ENCODE measurements at regions not wholly inside any gene's neighbourhood (a gene's known extent, or its start where the extent isn't known, plus 50 kb on each side); places are given as distances from the start of the nearest gene placed in this dataset.

- Mint-ChIP-seq H3K36me3 (ENCODE audit: unreplicated experiment) (no peaks in the 10 kb centered on the region), H3K4me3 (ENCODE audit: unreplicated experiment) (no peak overlapping the region), H3K4me1 (ENCODE audit: low read depth, unreplicated experiment) (no peaks in the 10 kb centered on the region), H3K27ac (ENCODE audit: unreplicated experiment) (no peak overlapping the region), H3K9me3 (ENCODE audit: unreplicated experiment) (no peaks in the 10 kb centered on the region), H3K27me3 (ENCODE audit: unreplicated experiment) (peaks cover 4% of the 10 kb centered on the region)
- no peak for TF ChIP-seq CTCF (IDR thresholded peaks at IDR 0.05; ENCODE audit: partially characterized antibody, unreplicated experiment)
- DNase-seq = no peak
Observed at GRCh38 chr20:6240059-6240458, 117.2 kb upstream of the FERMT1 start.

GRCh38 chr20:6238421-6238820, 115.6 kb upstream of the FERMT1 start:
- no peak for TF ChIP-seq CTCF (IDR thresholded peaks at IDR 0.05; ENCODE audit: partially characterized antibody, unreplicated experiment)
- H3K4me3 Mint-ChIP-seq (ENCODE audit: unreplicated experiment) = no peak overlapping the region

GRCh38 chr20:6235510-6235909, 112.7 kb upstream of the FERMT1 start:
- no peaks in the 10 kb centered on the region for H3K27me3 Mint-ChIP-seq (ENCODE audit: unreplicated experiment)
- H3K27ac Mint-ChIP-seq (ENCODE audit: unreplicated experiment) = no peak overlapping the region
- H3K36me3 Mint-ChIP-seq (ENCODE audit: unreplicated experiment) = no peaks in the 10 kb centered on the region
- TF ChIP-seq CTCF (IDR thresholded peaks at IDR 0.05; ENCODE audit: partially characterized antibody, unreplicated experiment) = no peak
- no peak overlapping the region for H3K4me3 Mint-ChIP-seq (ENCODE audit: unreplicated experiment)
- DNase-seq = no peak
- peaks cover 2% of the 10 kb centered on the region for H3K9me3 Mint-ChIP-seq (ENCODE audit: unreplicated experiment)
- no peaks in the 10 kb centered on the region for H3K4me1 Mint-ChIP-seq (ENCODE audit: low read depth, unreplicated experiment)

More at GRCh38 chr20:6238421-6238820, 115.6 kb upstream of the FERMT1 start:
- peaks cover 2% of the 10 kb centered on the region for H3K9me3 Mint-ChIP-seq (ENCODE audit: unreplicated experiment)
- peaks cover under 1% of the 10 kb centered on the region for H3K27me3 Mint-ChIP-seq (ENCODE audit: unreplicated experiment)
- DNase-seq = no peak
- H3K27ac Mint-ChIP-seq (ENCODE audit: unreplicated experiment) = no peak overlapping the region
- no peaks in the 10 kb centered on the region for H3K4me1 Mint-ChIP-seq (ENCODE audit: low read depth, unreplicated experiment)
- H3K36me3 Mint-ChIP-seq (ENCODE audit: unreplicated experiment) = no peaks in the 10 kb centered on the region

GRCh38 chr20:6232436-6232835, 109.6 kb upstream of the FERMT1 start:
- Mint-ChIP-seq H3K36me3 (ENCODE audit: unreplicated experiment) (no peaks in the 10 kb centered on the region), H3K4me3 (ENCODE audit: unreplicated experiment) (no peak overlapping the region), H3K27me3 (ENCODE audit: unreplicated experiment) (peaks cover 1% of the 10 kb centered on the region), H3K27ac (ENCODE audit: unreplicated experiment) (no peak overlapping the region), H3K4me1 (ENCODE audit: low read depth, unreplicated experiment) (no peaks in the 10 kb centered on the region), H3K9me3 (ENCODE audit: unreplicated experiment) (peaks cover 2% of the 10 kb centered on the region)
- TF ChIP-seq CTCF (IDR thresholded peaks at IDR 0.05; ENCODE audit: partially characterized antibody, unreplicated experiment) = no peak
- no peak for DNase-seq

GRCh38 chr20:6231556-6231955, 108.7 kb upstream of the FERMT1 start:
- no peak for DNase-seq
- peaks cover 7% of the 10 kb centered on the region for H3K4me1 Mint-ChIP-seq (ENCODE audit: low read depth, unreplicated experiment)
- H3K27me3 Mint-ChIP-seq (ENCODE audit: unreplicated experiment) = peaks cover 1% of the 10 kb centered on the region
- peaks cover 2% of the 10 kb centered on the region for H3K9me3 Mint-ChIP-seq (ENCODE audit: unreplicated experiment)
- no peaks in the 10 kb centered on the region for H3K36me3 Mint-ChIP-seq (ENCODE audit: unreplicated experiment)
- H3K4me3 Mint-ChIP-seq (ENCODE audit: unreplicated experiment) = no peak overlapping the region
- TF ChIP-seq CTCF (IDR thresholded peaks at IDR 0.05; ENCODE audit: partially characterized antibody, unreplicated experiment) = no peak
- no peak overlapping the region for H3K27ac Mint-ChIP-seq (ENCODE audit: unreplicated experiment)

Data from glutamatergic neuron (in vitro differentiated cells).